K562 (cell line): ENCODE measurements at regions not wholly inside any gene's neighbourhood (a gene's known extent, or its start where the extent isn't known, plus 50 kb on each side); places are given as distances from the start of the nearest gene placed in this dataset.

Source experiments
- ATF4 ChIP-seq: fragments of 450-650 bp; formaldehyde crosslinking; IDR thresholded peaks from 2 replicates; pipeline ENCODE4 v1.4.0; 2022; ENCODE audit warnings: mild to moderate bottlenecking, moderate library complexity
- CGGBP1 ChIP-seq: fragments of 250-450 bp; sonication (Bioruptor Pico); IDR thresholded peaks from 2 replicates; pipeline ENCODE4 v1.9.0; 2021; ENCODE audit warnings: mild to moderate bottlenecking
- IRF2 ChIP-seq: sonication (generic); formaldehyde crosslinking; IDR thresholded peaks from 2 replicates; pipeline ENCODE4 v1.8.1; 2022; ENCODE audit warnings: mild to moderate bottlenecking, missing genetic modification reagents
- KAT2B ChIP-seq: IDR thresholded peaks from one replicate; pipeline ENCODE4 v1.6.1; 2012; ENCODE audit warnings: low read depth, mild to moderate bottlenecking, control low read depth, inconsistent platforms, low read length, moderate library complexity
- SIX5 ChIP-seq, 2 experiments: IDR thresholded peaks; 2 replicates each; pipeline ENCODE4 v1.6.1; 2011; ENCODE audit warnings: low read length in 2 of 2, borderline replicate concordance in 1 of 2, low read depth in 1 of 2, mild to moderate bottlenecking in 1 of 2, moderate library complexity in 1 of 2; ENCODE audit not compliant: insufficient read depth in 1 of 2
- SMARCE1 ChIP-seq: fragments of 450-650 bp; IDR thresholded peaks from 2 replicates; pipeline ENCODE4 v1.7.1; 2016; ENCODE audit warnings: mild to moderate bottlenecking
- ZBTB40 ChIP-seq, 2 experiments: fragments of 450-650 bp in 1 of 2; sonication (generic) in 1 of 2; formaldehyde crosslinking in 1 of 2; IDR thresholded peaks; 2 replicates each; pipeline versions ENCODE4 v1.7.1 to v1.9.0; 2016 to 2022; ENCODE audit warnings: inconsistent platforms in 1 of 2, mild to moderate bottlenecking in 1 of 2, missing genetic modification reagents in 1 of 2

GRCh38 chr14:55867719-55868118 lies 250.5 kb upstream of the PELI2 start (continued):
- TF ChIP-seq ZBTB40 (IDR thresholded peaks at IDR 0.05) (no peak), ZBTB40 (CRISPR knock-in tag; IDR thresholded peaks at IDR 0.05) (no peak), CGGBP1 (CRISPR knock-in tag) (no peak), ATF4 (no peak), SMARCE1 (no peak), IRF2 (CRISPR knock-in tag) (no peak), SIX5 (IDR thresholded peaks at IDR 0.05; ENCODE audit: borderline replicate concordance in 1 of 2, insufficient read depth in 1 of 2, low read depth in 1 of 2, low read length in 2 of 2) (no peak), KAT2B (no peak)
